Dermis microvascular lymphatic vessel endothelial cell (primary cell): ENCODE measurements at regions not wholly inside any gene's neighbourhood (a gene's known extent, or its start where the extent isn't known, plus 50 kb on each side); places are given as distances from the start of the nearest gene placed in this dataset.
"Not testable (repeated sequence)": the region's sequence is repeated elsewhere in the genome, so short reads cannot be mapped to it uniquely, and the experiment has no call there.

ENCODE experiments used
- DNase-seq, 2 donors: peaks; one replicate each; pipeline versions ENCODE4 v3.0.0 to v3.0.0-alpha.2; 2010; ENCODE audit warnings: low read depth in 2 of 2

- DNase-seq, result no peak
Measured at GRCh38 chr5:82605441-82605973, 327.4 kb upstream of the RPS23 start.

DNA sequence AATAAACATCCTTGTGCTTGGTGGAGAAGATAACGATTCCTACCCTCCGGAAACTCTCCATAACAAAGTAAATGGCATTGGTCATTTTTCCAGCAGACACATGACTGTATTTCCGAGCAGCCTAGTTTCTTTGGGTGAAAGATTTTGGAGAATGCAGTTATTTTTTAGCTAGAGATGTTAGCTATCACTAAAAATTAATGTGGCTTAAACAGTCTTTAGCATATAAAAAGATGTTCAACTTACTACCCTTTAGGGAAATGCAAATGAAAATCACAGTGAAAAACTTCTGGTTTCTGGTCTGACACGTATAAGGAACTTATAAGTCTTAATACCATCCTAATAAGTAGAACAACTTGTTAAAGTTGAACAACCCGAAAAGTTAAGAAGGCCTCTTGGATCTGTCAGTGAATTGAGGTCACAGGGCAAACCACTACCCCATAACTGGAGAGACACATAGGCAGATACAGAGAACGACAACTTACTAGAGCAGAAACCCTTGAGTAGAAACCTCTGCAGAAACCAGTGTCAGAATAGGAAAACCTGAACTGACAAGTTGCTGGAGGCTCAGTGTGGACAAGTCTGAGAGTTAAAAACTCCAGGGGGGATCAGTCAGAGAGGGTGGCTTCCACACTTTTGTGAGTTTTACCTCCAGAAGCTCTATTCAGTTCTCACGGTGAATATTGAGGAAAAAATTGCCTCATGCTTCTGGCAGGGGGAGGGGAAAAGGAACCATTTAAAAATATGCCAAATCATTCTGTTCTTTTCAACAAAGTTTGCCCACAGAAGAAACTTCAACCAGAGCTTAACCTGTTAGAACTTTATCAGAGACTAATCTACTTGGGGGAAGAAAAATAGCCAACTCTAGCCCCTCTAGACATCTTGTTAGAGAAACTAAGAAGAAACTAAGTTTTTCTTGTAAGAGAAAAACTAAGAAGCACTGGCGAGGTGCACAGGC, 325.2 kb upstream of the RPS23 start:
- no peak for DNase-seq

DNA sequence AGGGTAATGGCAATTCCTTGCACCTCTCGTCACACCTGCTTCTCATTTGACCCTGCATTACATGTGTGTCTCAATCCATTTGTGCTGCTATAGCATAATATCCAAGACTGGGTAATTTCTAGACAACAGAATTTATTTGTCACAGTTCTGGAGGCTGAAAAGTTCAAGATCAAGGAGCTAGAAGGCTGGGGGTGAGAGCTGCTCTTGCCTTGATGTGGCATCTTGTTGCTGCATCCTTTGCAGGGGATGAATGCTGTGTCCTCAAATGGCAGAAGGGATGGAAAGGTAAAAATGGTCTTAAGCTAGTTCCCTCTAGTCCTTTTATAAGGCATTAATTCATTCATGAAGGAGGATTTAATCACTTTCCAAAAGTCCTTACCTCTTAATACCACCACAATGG, 323.7 kb upstream of the RPS23 start:
- no peak for DNase-seq

GRCh38 chr5:82601077-82601476, 322.9 kb upstream of the RPS23 start:
- DNase-seq, result no peak

DNA sequence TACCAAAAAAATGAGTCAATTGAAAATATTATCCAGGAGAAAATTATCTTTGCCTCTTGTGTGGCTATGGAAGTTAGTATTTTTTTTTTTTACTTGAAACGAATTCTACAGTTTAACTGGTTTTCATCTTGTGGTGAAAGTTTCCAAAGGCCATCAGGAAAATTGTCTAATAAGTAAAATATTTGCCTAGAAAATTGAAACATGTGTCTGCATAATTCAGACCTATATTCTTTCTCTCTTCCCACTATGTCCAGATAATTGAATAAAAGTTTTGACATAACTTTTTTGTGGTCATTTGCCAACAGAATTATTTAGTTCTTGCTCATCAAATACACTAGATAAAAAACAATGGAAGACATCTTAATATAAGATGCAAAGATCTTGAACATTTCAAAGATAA, 321.5 kb upstream of the RPS23 start:
- DNase-seq, result no peak

DNA sequence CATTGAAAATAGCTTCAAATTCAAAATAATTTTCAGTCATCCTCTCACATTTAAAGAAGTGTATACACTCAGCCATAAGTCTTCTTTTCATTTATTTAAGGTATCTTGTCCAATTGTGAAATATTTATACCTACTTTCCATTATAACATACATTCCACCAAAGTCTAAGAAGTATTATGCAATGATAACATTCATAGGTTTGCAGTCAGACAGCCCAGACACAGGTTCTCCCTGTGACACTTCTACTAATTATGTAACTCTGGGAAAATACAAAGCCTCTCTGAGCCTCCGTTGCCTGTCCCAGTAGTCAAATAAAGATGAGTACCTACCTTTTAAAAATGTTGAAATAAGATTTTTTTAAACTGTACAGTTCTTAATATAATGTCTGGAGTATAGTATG, 320.9 kb upstream of the RPS23 start:
- DNase-seq, result no peak

- DNase-seq, result no peak
Measured at GRCh38 chr5:82597437-82597836, 319.3 kb upstream of the RPS23 start.

- no peak for DNase-seq
Measured at GRCh38 chr5:82596451-82596850, 318.3 kb upstream of the RPS23 start.

GRCh38 chr5:82595113-82595512, 317.0 kb upstream of the RPS23 start:
- DNase-seq, result no peak

GRCh38 chr5:82594097-82594496, 315.9 kb upstream of the RPS23 start:
- DNase-seq, result no peak

DNA sequence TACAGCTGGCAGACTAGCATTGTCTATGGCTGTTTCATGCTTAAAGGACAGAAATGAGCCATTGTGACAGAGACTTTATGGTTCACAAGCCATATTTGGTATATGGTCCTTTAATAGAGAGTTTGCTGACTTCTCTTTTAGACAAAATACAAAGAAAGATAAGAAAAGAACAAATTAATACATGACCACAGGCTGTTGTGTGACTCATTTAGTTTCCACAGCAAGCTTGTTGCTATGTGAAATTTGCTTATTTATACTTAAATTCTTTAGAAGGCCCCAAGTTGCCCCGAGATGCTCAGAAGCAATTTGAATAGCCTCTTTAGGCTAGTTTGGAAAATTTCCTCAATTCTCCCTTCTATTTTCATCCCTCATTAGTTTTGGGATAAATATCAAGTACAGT, 315.3 kb upstream of the RPS23 start:
- no peak for DNase-seq

GRCh38 chr5:82591021-82591515, 312.9 kb upstream of the RPS23 start:
- DNase-seq, result no peak

DNA sequence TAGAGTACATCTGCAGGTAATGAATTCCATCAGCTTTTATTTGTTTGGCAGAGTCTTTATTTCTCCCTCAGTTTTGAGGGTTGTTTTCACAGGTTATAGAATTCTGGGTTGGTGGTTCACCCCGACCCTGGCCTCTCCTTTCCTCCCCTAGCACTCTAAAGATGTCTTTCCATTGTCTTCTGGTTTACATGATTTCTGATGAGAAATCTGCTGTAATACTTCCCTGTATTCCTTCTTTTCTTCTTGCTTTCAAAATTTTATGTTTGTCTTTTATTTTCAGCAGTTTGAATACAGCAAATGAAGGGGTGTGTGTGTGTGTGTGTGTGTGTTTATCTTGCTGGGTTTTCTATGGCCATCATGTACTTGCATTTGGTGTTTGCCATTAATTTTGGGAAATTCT, 312.0 kb upstream of the RPS23 start:
- DNase-seq, result no peak

DNA sequence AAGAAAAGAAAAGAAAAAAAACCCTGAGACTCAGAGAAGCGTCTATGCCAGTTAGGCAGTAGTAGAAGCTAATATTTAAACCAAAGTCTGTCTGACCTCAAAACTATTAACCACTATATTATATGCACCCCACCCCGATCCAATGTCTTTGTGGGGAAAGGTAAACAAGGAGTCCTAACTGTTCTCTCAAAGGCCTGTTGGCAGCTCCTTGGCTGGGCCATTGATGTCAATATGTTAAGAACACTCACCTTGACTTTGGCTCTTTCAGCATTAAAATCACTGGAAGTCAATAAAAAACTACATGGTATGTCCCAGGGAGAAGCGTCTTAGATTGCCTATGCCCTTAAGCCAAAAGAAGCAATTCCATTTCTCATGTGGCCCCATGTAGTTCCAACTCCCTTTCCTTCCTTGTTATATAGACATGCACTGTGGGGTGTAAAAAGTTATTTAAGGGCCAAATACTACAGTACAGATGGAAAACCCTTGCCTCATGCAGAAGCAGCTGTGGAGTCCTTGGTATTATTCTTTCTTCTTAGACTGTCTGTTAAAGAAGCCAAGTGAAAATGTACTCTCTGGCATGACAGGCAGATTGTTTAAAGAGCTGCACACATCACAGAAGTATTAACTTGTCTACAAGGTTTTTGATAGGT, 308.6 kb upstream of the RPS23 start:
- DNase-seq, result no peak

GRCh38 chr5:82586181-82586580, 308.0 kb upstream of the RPS23 start:
- no peak for DNase-seq

GRCh38 chr5:82584631-82585030, 306.5 kb upstream of the RPS23 start:
- DNase-seq, result no peak

DNA sequence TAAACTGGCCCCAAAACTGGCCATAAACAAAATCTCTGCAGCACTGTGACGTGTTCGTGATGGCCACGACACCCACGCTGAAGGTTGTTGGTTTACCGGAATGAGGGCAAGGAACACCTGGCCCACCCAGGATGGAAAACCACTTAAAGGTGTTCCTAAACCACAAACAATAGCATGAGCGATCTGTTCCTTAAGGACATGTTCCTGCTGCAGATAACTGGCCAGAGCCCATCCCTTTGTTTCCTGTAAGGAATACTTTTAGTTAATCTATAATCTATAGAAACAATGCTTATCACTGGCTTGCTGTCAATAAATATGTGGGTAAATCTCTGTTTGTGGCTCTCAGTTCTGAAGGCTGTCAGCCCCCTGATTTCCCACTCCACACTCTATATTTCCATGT, 305.2 kb upstream of the RPS23 start:
- not testable (repeated sequence) for DNase-seq

- DNase-seq, result no peak
Measured at GRCh38 chr5:82564963-82565362, 286.8 kb upstream of the RPS23 start.

DNA sequence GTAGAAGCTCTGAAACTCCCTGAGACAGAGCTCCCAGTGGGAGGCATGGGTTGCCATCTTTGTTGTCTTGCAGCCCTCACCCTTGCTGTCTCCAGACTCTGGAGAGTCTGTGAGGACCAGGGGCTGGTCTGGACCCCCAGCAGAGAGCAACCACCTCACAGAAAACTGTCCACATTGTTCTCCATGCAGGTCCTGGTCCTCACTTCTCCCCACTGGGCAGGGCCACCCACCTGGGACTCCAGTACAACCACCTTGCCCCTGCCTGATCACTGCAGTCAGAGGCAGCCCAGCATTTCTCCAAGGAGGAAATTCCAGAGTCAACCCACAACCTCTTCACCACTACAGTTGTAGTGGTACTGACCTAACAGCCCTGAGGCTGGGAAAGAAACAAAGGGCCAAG, 285.6 kb upstream of the RPS23 start:
- no peak for DNase-seq

DNA sequence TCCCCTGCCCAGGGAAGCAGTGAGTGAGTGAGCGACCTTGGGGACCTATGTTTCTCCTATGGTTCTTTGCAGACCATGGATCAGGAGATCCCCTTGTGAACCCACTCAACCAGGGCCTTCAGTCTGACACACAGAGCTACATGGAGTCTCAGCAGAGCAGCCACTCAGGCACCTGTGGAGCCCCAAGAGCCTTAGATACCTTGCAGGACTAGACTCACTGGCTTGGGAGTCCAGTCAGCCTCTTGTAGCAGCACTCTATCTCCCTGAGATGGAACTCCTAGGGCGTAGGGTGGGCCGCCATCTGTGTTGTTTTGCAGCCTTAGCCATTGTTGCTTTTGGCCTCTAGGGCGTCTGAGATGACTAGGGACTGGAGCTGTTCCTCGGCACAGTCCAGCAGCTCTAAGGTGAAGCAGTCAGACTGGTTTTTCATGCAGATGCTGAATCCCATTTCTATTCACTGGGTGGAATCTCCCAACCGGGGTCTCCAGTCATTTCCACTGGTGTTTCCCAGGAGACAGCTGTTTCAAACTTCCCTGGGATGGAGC, 284.6 kb upstream of the RPS23 start:
- no peak for DNase-seq

GRCh38 chr5:82561797-82562196, 283.6 kb upstream of the RPS23 start:
- no peak for DNase-seq

- DNase-seq, result no peak
Measured at GRCh38 chr5:82560969-82561368, 282.8 kb upstream of the RPS23 start.
